ENCODE measurements at regions not wholly inside any gene's neighbourhood (a gene's known extent, or its start where the extent isn't known, plus 50 kb on each side); places are given as distances from the start of the nearest gene placed in this dataset.

GRCh38 chr11:97140885-97141494 is 751.2 kb downstream of the JRKL start:
- intact Hi-C loops (cut with DNase I; ENCODE audit: low total_unique reads): no loop called here
- Histone ChIP-seq H3K27ac (no peak overlapping the region), H3K27me3 (no peaks in the 10 kb centered on the region)

GRCh38 chr11:97143463-97143862 is 753.6 kb downstream of the JRKL start:
- no peaks in the 10 kb centered on the region for H3K27me3 ChIP-seq
- no peaks in the 10 kb centered on the region for H3K4me1 ChIP-seq
- no peak for DNase-seq
- no peaks in the 10 kb centered on the region for H3K36me3 ChIP-seq
- peaks cover 0 to 3% (median 0%) of the 10 kb centered on the region in 3 donors for H3K9me3 ChIP-seq
- no peak overlapping the region for H3K27ac ChIP-seq
- H3K4me3 ChIP-seq: no peak overlapping the region
- TF ChIP-seq CTCF (IDR thresholded peaks at IDR 0.05): no peak
- intact Hi-C loops (cut with DNase I; ENCODE audit: low total_unique reads): no loop called here

More at GRCh38 chr11:97140885-97141494, 751.2 kb downstream of the JRKL start:
- no peak for DNase-seq
- Histone ChIP-seq H3K36me3 (no peaks in the 10 kb centered on the region), H3K9me3 (peaks cover 0 to 3% (median 0%) of the 10 kb centered on the region in 3 donors), H3K4me3 (no peak overlapping the region), H3K4me1 (no peaks in the 10 kb centered on the region)
- no peak for TF ChIP-seq CTCF (IDR thresholded peaks at IDR 0.05)

- no peaks in the 10 kb centered on the region for H3K36me3 ChIP-seq
These were observed 759.9 kb downstream of the JRKL start for GRCh38 chr11:97149741-97150140.

GRCh38 chr11:97157221-97157740 is 767.5 kb downstream of the JRKL start:
- Histone ChIP-seq H3K4me1 (no peaks in the 10 kb centered on the region), H3K36me3 (no peaks in the 10 kb centered on the region), H3K27ac (no peak overlapping the region), H3K27me3 (no peaks in the 10 kb centered on the region), H3K9me3 (no peaks in the 10 kb centered on the region), H3K4me3 (no peak overlapping the region)
- no peak for TF ChIP-seq CTCF (IDR thresholded peaks at IDR 0.05)
- intact Hi-C loops (cut with DNase I; ENCODE audit: low total_unique reads): no loop called here
- DNase-seq: no peak

More at GRCh38 chr11:97149741-97150140, 759.9 kb downstream of the JRKL start:
- no peaks in the 10 kb centered on the region for H3K27me3 ChIP-seq
- H3K9me3 ChIP-seq: no peaks in the 10 kb centered on the region
- TF ChIP-seq CTCF (IDR thresholded peaks at IDR 0.05): no peak
- no peak overlapping the region for H3K27ac ChIP-seq
- H3K4me3 ChIP-seq: no peak overlapping the region
- H3K4me1 ChIP-seq: no peaks in the 10 kb centered on the region
- intact Hi-C loops (cut with DNase I; ENCODE audit: low total_unique reads): no loop called here
- DNase-seq: no peak

GRCh38 chr11:97158243-97158642 is 768.4 kb downstream of the JRKL start:
- no peak overlapping the region for H3K4me3 ChIP-seq
- no peak overlapping the region for H3K27ac ChIP-seq
- H3K36me3 ChIP-seq: no peaks in the 10 kb centered on the region
- no peaks in the 10 kb centered on the region for H3K9me3 ChIP-seq
- intact Hi-C loops (cut with DNase I; ENCODE audit: low total_unique reads): no loop called here
- H3K27me3 ChIP-seq: no peaks in the 10 kb centered on the region
- DNase-seq: no peak
- no peaks in the 10 kb centered on the region for H3K4me1 ChIP-seq
- no peak for TF ChIP-seq CTCF (IDR thresholded peaks at IDR 0.05)

Measured in tibial artery (tissue), 4 donors.